GM18505 (cell line): ENCODE measurements at regions not wholly inside any gene's neighbourhood (a gene's known extent, or its start where the extent isn't known, plus 50 kb on each side); places are given as distances from the start of the nearest gene placed in this dataset.

ENCODE experiments used
- ATAC-seq: cut with Tn5 transposase; IDR thresholded peaks from one replicate; pipeline ENCODE4 v1.9.1; 2021; ENCODE audit not compliant: unreplicated experiment
- POLR2A ChIP-seq: IDR thresholded peaks from 4 replicates; pipeline ENCODE4 v1.6.1; 2011; ENCODE audit warnings: borderline replicate concordance; ENCODE audit not compliant: insufficient read depth, insufficient read length; ENCODE audit errors: extremely low read depth

DNA sequence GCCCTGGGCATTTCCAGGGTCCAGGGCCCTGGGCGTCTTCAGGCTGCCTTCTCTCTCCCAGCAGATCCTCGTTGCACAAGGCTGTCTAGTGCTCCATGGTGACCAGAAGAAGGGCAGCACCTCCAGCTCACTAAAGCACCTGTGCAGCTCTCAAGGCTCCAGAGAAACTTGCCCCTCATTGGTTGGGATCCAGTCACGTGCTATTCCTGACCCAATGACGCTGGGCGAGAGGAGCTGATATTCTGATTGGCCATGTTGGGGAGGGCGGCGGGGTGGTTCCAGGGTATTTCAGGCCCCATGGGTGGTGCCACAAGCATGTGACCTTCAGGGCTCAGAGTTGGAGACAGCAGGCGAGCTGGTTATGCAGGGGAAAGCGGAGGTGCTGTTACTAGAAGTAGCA is 309.1 kb downstream of the TOX3 start:
- TF ChIP-seq POLR2A = no peak
- ATAC-seq = no peak

DNA sequence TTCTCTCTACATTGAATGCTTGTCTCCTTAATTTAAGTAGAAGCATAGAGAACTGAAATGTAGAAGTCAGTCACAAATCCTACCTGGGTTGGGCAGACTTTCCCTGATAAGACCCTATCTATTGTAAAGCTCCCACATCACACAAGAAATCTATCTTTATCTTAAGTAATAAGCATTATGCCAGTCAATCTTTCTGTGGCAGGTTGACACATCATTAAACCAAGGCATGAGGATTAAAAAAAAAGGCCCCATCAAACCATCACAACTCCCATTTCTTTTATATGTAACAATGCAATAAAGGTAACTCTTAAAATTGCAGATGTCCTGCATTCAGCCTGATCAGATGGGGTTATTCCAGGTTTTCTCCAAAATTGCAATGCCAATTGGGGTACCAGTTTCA is 311.8 kb downstream of the TOX3 start:
- TF ChIP-seq POLR2A = no peak
- no peak for ATAC-seq

DNA sequence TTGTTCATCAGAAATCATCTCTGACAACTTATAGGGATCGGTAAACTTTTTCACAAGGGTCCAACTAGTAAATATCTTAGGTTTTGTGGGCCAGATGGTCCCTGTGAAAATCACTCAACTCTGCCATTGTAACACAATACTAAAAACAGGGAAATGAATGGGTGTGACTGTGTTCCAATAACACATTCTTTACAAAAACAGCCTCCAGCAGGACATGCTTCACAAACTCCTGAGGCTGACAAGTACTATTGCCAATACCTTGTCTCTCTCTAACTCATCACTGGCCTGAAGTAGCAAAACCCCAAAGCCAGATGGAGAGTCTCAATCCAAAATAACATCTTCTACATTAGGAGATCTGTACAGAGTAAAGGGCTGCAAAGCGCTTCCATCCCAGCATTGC is 312.3 kb downstream of the TOX3 start:
- ATAC-seq = no peak
- TF ChIP-seq POLR2A = no peak

DNA sequence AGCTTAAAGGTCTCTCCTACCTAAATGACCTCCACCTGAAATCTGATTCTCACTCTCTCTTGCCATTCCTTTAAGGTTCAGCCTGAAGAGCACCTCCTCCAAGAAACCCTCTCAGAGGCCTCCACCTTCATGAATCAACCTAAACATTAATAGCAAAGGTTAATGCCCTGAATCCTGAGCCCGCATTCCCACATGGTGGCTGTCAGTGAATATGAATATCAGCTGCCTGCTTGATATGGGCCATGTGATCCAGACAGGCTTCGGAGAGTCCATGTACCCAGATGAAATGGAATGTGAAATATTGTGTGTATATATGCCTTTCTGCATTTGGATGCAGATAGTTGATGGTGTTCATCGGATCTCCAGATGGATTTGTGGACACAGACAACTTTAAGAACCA is 317.5 kb downstream of the TOX3 start:
- ATAC-seq = no peak
- no peak for TF ChIP-seq POLR2A

DNA sequence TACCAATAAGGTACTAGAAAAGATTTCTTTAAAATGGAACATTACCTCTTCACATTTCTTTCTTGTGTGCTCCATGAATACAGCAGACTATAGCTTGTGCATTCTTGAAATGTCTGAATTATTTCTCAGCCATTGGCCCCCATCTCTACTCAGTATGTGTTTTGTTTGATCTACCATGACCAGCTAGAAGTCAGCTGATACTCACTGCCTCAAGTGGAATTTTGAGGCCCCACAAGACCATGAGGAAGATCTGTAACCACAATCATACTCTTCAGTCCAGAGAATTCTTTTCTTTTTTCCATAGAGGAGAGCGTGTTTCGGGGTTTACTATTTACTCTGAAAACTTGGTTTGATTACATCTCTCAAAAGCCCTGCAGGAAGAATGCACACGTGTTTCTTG is 319.1 kb downstream of the TOX3 start:
- ATAC-seq = no peak
- no peak for TF ChIP-seq POLR2A

DNA sequence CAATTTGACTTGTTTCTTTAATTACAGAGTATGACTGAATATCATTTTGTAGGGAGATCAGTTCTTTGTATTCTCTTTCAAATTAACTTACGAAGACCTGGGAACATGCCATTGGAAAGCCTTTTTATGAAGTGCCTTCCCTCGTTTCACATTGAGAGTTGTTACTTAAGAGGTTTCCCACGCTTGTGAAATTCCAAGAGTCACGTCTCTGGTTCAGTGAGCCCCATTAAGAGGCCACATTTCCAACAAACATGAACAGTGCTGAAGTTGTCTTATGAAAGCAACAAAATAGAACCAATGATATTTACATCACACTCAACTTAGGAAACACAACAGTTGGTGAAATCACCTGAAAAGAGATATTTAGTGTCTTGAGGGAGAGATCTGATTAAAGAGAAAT is 334.1 kb downstream of the TOX3 start:
- ATAC-seq = no peak
- TF ChIP-seq POLR2A = no peak

DNA sequence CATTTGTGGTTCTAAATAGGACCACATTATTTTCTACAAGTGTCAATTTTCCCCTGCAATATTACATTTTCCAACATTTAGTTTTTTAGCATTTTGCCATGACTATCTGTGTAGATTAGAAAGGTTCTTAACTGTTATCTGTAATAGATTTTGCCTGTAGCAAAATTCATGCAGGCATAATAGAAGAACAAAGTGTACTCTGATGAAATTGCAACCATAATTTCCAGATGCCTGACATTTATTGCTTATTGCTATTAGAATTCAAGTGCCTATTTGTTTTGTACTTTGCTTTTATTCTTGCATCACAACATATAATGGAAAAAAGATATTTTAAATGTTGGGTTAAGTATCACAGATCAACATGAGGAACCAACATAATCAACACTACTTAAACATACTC is 337.7 kb downstream of the TOX3 start:
- ATAC-seq = no peak
- TF ChIP-seq POLR2A = no peak

DNA sequence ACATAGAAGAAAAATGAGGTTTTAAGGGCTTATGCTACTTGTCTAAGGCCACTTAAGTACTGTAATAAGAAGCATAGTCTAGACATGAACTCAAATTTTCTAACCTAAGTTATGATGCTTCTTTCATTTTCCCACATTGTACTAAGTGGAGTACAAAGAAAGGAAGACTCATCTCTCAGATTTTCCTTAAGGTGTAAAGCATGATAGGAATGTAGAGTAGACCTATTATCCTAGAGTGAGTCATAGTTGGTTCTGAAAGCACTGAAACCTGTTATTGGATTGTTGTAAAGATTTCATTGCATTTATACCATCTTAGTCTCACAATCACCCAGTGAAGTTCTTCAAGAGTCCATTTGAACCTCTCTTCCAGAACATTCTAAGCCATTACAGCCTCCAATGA is 343.8 kb downstream of the TOX3 start:
- TF ChIP-seq POLR2A = no peak
- ATAC-seq = no peak

DNA sequence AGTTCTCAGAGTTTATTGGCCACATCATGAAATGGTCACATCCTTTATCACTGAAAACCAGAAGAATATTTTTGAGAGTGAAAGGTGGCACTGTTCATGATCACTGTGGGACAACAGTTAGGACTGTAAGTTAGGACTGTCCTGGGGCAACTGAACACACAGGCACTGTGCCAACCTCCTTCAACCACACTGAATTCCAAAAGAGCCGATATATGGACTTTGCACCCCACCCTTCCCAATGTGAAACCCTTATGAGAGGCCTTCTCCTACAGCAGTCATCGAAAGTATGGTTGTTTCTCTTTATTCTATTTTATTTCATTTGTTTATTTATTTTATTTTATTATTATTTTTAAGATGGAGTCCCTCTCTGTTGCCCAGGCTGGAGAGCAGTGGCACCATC is 353.5 kb downstream of the TOX3 start:
- ATAC-seq = no peak
- no peak for TF ChIP-seq POLR2A

DNA sequence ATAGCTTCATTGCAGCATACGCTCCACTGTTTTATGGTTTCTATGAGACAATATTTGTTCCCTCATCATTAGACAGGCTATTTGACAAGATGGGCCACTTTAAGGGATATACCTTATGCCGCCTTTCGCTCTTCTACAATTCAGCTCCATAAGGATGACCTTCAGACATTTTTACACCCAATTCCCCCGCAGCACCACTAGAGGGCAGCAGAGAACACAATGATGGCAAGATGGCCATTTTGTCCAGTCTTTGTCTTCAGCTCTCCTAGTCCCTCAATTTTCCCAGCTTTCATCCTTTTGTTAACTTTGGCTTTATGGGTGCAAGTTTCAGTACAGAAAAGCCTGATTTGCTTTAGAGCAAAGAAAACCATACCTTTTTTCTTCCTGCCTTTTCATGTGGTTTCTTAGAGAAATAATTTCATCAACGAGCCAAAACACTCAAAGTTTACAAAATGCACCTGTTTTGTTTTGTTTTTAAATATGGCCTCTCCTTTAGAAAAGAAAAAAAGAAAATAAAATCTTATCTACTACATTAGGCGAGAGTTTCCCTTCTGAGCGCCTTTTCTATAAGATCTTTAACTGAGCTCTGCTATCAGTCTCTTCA is 355.3 kb downstream of the TOX3 start:
- TF ChIP-seq POLR2A = no peak

DNA sequence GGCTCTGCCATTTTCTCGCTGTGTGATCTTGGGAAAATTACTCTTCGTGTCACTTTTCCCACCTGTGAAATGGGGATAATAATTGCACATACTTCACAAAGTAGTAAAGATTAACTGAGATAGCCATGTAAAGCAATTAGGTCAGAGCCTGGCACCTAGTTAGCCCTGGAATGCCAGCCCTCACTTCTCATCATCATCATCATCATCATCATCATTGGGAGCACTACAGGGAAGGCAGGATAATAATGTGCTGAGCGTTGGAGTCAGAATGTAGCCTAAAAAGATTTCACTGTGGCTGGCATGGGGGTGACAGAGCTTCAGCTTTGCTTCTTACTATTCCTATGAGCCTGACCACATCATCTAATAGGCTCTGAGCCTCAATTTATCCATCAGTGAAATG is 362.6 kb downstream of the TOX3 start:
- ATAC-seq = no peak
- TF ChIP-seq POLR2A = no peak

More for the DNA sequence above, 355.3 kb downstream of the TOX3 start:
- ATAC-seq = no peak

DNA sequence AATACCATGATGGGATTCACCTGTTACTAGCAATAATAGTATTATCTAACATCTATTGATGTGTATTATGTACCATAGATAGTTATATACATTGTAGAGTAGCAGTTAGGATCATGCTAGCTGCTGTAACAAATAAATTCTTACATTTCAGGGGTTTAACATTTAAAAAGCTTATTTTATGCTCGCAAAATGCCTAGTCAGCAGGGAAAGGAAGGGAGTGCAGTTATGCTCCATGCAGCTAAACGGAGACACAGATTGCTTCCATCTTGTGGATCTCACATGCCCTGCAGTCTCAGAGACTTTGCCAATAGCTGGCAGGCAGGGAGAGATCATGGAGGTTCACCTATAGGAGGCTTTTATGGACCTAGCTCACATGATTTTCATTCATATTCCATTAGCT is 364.1 kb downstream of the TOX3 start:
- TF ChIP-seq POLR2A = no peak
- ATAC-seq = no peak

DNA sequence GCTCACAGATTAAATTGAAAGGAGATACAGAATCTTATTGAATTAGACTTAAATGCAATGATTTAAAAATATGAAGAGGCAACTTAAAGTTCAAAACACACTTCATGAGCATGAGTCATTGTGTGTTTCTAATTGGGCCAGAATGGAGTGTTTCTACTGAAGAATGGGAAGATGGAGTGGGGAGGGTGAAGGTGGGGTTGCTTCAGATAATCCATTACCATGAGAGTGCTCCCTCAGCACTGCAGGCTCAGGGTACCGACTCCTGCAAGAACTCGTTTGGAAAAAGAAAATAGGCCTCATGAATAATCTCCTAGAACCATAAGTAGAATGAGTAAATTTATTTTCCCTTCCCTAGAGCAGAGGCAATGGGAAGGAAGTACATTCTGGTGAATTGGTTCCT is 372.8 kb downstream of the TOX3 start:
- no peak for TF ChIP-seq POLR2A
- ATAC-seq = no peak

DNA sequence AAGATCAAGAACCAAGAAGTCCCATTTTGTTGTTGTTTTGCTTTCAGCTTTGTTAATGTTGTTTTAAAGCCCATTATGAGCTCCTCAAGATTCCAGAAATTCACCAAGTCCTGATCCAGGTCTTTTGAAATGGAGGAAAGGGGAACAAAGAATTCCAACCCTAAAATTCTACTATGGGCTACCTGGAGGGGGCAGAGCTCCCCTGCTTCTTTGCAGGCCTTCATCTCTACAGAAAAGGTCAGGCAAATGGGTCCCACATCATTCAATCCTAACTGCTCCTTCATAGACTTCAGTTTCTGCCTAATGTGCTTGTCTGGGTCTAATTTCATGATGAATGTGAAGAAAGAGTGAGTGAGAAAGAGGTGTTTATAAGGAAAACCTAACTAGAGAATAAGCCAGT is 375.5 kb downstream of the TOX3 start:
- no peak for TF ChIP-seq POLR2A
- ATAC-seq = no peak

DNA sequence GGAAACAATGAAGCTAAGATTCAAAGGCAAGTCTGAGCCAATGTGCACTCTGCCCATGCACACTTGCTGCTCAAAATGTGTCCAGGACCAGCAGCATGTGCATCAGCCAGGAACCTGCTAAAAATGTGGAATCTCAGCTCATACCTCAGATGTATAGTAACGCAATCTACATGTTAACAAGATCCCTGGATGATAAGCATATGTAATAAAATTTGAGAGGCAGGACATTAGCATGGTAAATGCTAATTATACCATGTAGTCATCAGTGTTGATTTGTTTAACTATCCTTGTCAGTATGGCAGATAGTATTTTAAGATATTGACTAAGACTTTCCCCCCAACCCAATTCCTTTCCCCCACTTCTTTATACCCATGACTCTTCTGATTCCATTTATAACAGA is 379.6 kb downstream of the TOX3 start:
- ATAC-seq = no peak
- TF ChIP-seq POLR2A = no peak
